ENCODE measurements at regions not wholly inside any gene's neighbourhood (a gene's known extent, or its start where the extent isn't known, plus 50 kb on each side); places are given as distances from the start of the nearest gene placed in this dataset.

- Histone ChIP-seq H3K9me3 (ENCODE audit: control insufficient read depth in 2 of 2, insufficient read depth in 1 of 2, low read depth in 1 of 2, low read length in 1 of 2) (no peaks in the 10 kb centered on the region), H3K4me3 (ENCODE audit: low read depth in 1 of 3, low read length in 3 of 3) (no peak overlapping the region), H3K36me3 (ENCODE audit: control insufficient read depth in 3 of 3, insufficient read depth in 2 of 3, low read depth in 1 of 3, low read length in 3 of 3) (no peaks in the 10 kb centered on the region), H3K27me3 (ENCODE audit: control insufficient read depth in 3 of 3, insufficient read depth in 3 of 3, low read length in 3 of 3) (no peaks in the 10 kb centered on the region), H3K27ac (ENCODE audit: low read depth in 1 of 3, low read length in 2 of 3) (no peak overlapping the region), H3K4me1 (ENCODE audit: control insufficient read depth in 3 of 3, insufficient read depth in 2 of 3, low read depth in 1 of 3, low read length in 2 of 3) (no peaks in the 10 kb centered on the region)
- no peak for FAIRE-seq
- 45 to 62% (median 55%) methylated on average over 11 of the region's 11 CpGs for WGBS, 3 donors
- peak in 1 of 2 donors; percentile 26 for DNase-seq
Measured at GRCh38 chr7:117982071-117983055, 109.1 kb upstream of the CTTNBP2 start.

- H3K36me3 ChIP-seq (ENCODE audit: control insufficient read depth in 3 of 3, insufficient read depth in 2 of 3, low read depth in 1 of 3, low read length in 3 of 3) = no peaks in the 10 kb centered on the region
- WGBS, 3 donors = 72 to 86% (median 79%) methylated on average over 2 of the region's 2 CpGs
- H3K27me3 ChIP-seq (ENCODE audit: control insufficient read depth in 3 of 3, insufficient read depth in 3 of 3, low read length in 3 of 3) = no peaks in the 10 kb centered on the region
- no peaks in the 10 kb centered on the region for H3K4me1 ChIP-seq (ENCODE audit: control insufficient read depth in 3 of 3, insufficient read depth in 2 of 3, low read depth in 1 of 3, low read length in 2 of 3)
- no peak overlapping the region for H3K4me3 ChIP-seq (ENCODE audit: low read depth in 1 of 3, low read length in 3 of 3)
- no peaks in the 10 kb centered on the region for H3K9me3 ChIP-seq (ENCODE audit: control insufficient read depth in 2 of 2, insufficient read depth in 1 of 2, low read depth in 1 of 2, low read length in 1 of 2)
- no peak for FAIRE-seq
- DNase-seq = no peak
- H3K27ac ChIP-seq (ENCODE audit: low read depth in 1 of 3, low read length in 2 of 3) = no peak overlapping the region
Measured at GRCh38 chr7:117986645-117987269, 113.5 kb upstream of the CTTNBP2 start.

GRCh38 chr7:117990834-117991233 lies 117.6 kb upstream of the CTTNBP2 start:
- no peaks in the 10 kb centered on the region for H3K4me1 ChIP-seq (ENCODE audit: control insufficient read depth in 3 of 3, insufficient read depth in 2 of 3, low read depth in 1 of 3, low read length in 2 of 3)
- FAIRE-seq = no peak

GRCh38 chr7:117992635-117993376 lies 119.6 kb upstream of the CTTNBP2 start:
- FAIRE-seq (no peak), DNase-seq (no peak)
- Histone ChIP-seq H3K4me3 (ENCODE audit: low read depth in 1 of 3, low read length in 3 of 3) (no peak overlapping the region), H3K4me1 (ENCODE audit: control insufficient read depth in 3 of 3, insufficient read depth in 2 of 3, low read depth in 1 of 3, low read length in 2 of 3) (no peaks in the 10 kb centered on the region), H3K27ac (ENCODE audit: low read depth in 1 of 3, low read length in 2 of 3) (no peak overlapping the region), H3K36me3 (ENCODE audit: control insufficient read depth in 3 of 3, insufficient read depth in 2 of 3, low read depth in 1 of 3, low read length in 3 of 3) (no peaks in the 10 kb centered on the region), H3K9me3 (ENCODE audit: control insufficient read depth in 2 of 2, insufficient read depth in 1 of 2, low read depth in 1 of 2, low read length in 1 of 2) (no peaks in the 10 kb centered on the region), H3K27me3 (ENCODE audit: control insufficient read depth in 3 of 3, insufficient read depth in 3 of 3, low read length in 3 of 3) (no peaks in the 10 kb centered on the region)
- 60 to 88% (median 76%) methylated on average over 1 of the region's 1 CpG for WGBS, 3 donors

More at GRCh38 chr7:117990834-117991233, 117.6 kb upstream of the CTTNBP2 start:
- H3K27me3 ChIP-seq (ENCODE audit: control insufficient read depth in 3 of 3, insufficient read depth in 3 of 3, low read length in 3 of 3) = no peaks in the 10 kb centered on the region
- H3K4me3 ChIP-seq (ENCODE audit: low read depth in 1 of 3, low read length in 3 of 3) = no peak overlapping the region
- no peaks in the 10 kb centered on the region for H3K9me3 ChIP-seq (ENCODE audit: control insufficient read depth in 2 of 2, insufficient read depth in 1 of 2, low read depth in 1 of 2, low read length in 1 of 2)
- H3K27ac ChIP-seq (ENCODE audit: low read depth in 1 of 3, low read length in 2 of 3) = no peak overlapping the region
- DNase-seq = no peak
- H3K36me3 ChIP-seq (ENCODE audit: control insufficient read depth in 3 of 3, insufficient read depth in 2 of 3, low read depth in 1 of 3, low read length in 3 of 3) = no peaks in the 10 kb centered on the region

- peak; percentile 8 to 33 for DNase-seq
- FAIRE-seq = no peak
Measured at GRCh38 chr7:117993377-117994003, 120.2 kb upstream of the CTTNBP2 start.

GRCh38 chr7:117995850-117996650 lies 122.8 kb upstream of the CTTNBP2 start:
- Histone ChIP-seq H3K27me3 (ENCODE audit: control insufficient read depth in 3 of 3, insufficient read depth in 3 of 3, low read length in 3 of 3) (no peaks in the 10 kb centered on the region), H3K27ac (ENCODE audit: low read depth in 1 of 3, low read length in 2 of 3) (no peak overlapping the region), H3K4me3 (ENCODE audit: low read depth in 1 of 3, low read length in 3 of 3) (no peak overlapping the region), H3K9me3 (ENCODE audit: control insufficient read depth in 2 of 2, insufficient read depth in 1 of 2, low read depth in 1 of 2, low read length in 1 of 2) (no peaks in the 10 kb centered on the region), H3K36me3 (ENCODE audit: control insufficient read depth in 3 of 3, insufficient read depth in 2 of 3, low read depth in 1 of 3, low read length in 3 of 3) (no peaks in the 10 kb centered on the region), H3K4me1 (ENCODE audit: control insufficient read depth in 3 of 3, insufficient read depth in 2 of 3, low read depth in 1 of 3, low read length in 2 of 3) (no peaks in the 10 kb centered on the region)
- DNase-seq = no peak
- FAIRE-seq = no peak
- WGBS, 3 donors = 74 to 84% (median 80%) methylated on average over 8 of the region's 8 CpGs

More at GRCh38 chr7:117993377-117994003, 120.2 kb upstream of the CTTNBP2 start:
- H3K36me3 ChIP-seq (ENCODE audit: control insufficient read depth in 3 of 3, insufficient read depth in 2 of 3, low read depth in 1 of 3, low read length in 3 of 3) = no peaks in the 10 kb centered on the region
- no peak overlapping the region for H3K27ac ChIP-seq (ENCODE audit: low read depth in 1 of 3, low read length in 2 of 3)
- no peak overlapping the region for H3K4me3 ChIP-seq (ENCODE audit: low read depth in 1 of 3, low read length in 3 of 3)
- H3K4me1 ChIP-seq (ENCODE audit: control insufficient read depth in 3 of 3, insufficient read depth in 2 of 3, low read depth in 1 of 3, low read length in 2 of 3) = no peaks in the 10 kb centered on the region
- H3K9me3 ChIP-seq (ENCODE audit: control insufficient read depth in 2 of 2, insufficient read depth in 1 of 2, low read depth in 1 of 2, low read length in 1 of 2) = no peaks in the 10 kb centered on the region
- H3K27me3 ChIP-seq (ENCODE audit: control insufficient read depth in 3 of 3, insufficient read depth in 3 of 3, low read length in 3 of 3) = no peaks in the 10 kb centered on the region

GRCh38 chr7:117997862-117998825 lies 124.9 kb upstream of the CTTNBP2 start:
- no peak for FAIRE-seq
- Histone ChIP-seq H3K9me3 (ENCODE audit: control insufficient read depth in 2 of 2, insufficient read depth in 1 of 2, low read depth in 1 of 2, low read length in 1 of 2) (no peaks in the 10 kb centered on the region), H3K27me3 (ENCODE audit: control insufficient read depth in 3 of 3, insufficient read depth in 3 of 3, low read length in 3 of 3) (no peaks in the 10 kb centered on the region), H3K27ac (ENCODE audit: low read depth in 1 of 3, low read length in 2 of 3) (no peak overlapping the region), H3K36me3 (ENCODE audit: control insufficient read depth in 3 of 3, insufficient read depth in 2 of 3, low read depth in 1 of 3, low read length in 3 of 3) (no peaks in the 10 kb centered on the region), H3K4me3 (ENCODE audit: low read depth in 1 of 3, low read length in 3 of 3) (no peak overlapping the region), H3K4me1 (ENCODE audit: control insufficient read depth in 3 of 3, insufficient read depth in 2 of 3, low read depth in 1 of 3, low read length in 2 of 3) (no peaks in the 10 kb centered on the region)
- no peak for DNase-seq
- 70 to 76% (median 73%) methylated on average over 7 of the region's 7 CpGs for WGBS, 3 donors
